ENCODE measurements at regions not wholly inside any gene's neighbourhood (a gene's known extent, or its start where the extent isn't known, plus 50 kb on each side); places are given as distances from the start of the nearest gene placed in this dataset.
"Not testable (repeated sequence)": the region's sequence is repeated elsewhere in the genome, so short reads cannot be mapped to it uniquely, and the experiment has no call there.

DNA sequence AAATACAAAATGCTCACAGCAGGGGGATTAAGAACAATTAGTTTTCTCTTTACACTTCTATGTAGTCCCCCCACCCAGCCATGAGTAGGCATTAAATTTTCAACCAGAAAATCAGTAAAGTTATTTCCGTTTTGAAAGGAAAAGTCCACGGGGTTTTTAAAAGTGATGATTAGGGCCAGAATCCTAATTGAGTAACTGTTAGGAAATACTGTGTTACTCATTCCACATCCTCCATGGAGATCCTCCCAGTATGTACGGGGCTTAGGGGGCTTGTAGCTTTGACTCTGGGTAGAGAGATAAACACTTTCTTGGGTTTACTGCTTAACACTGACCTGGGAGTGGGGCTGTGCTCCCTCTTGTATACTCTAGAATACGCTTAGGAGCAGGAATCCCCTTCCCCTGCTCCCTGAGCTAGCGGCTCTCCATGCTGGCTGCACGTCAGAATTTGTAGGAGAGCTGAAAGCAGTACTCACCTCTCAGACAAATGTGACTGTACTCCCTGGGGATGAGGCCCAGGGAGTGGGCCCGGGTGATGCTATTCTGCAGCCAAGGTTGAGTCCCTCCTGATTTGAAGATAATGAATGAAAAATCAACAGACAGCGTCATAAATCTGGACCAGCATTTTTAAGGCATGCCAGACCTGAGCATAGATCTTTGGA is 100.5 kb downstream of the SLC4A3 start:
- DNase-seq, result no peak

GRCh38 chr2:219728991-219729487 is 101.6 kb downstream of the SLC4A3 start:
- DNase-seq, result no peak

GRCh38 chr2:219731173-219731572 is 103.7 kb downstream of the SLC4A3 start:
- DNase-seq, result peak; percentile 1 to 2

DNA sequence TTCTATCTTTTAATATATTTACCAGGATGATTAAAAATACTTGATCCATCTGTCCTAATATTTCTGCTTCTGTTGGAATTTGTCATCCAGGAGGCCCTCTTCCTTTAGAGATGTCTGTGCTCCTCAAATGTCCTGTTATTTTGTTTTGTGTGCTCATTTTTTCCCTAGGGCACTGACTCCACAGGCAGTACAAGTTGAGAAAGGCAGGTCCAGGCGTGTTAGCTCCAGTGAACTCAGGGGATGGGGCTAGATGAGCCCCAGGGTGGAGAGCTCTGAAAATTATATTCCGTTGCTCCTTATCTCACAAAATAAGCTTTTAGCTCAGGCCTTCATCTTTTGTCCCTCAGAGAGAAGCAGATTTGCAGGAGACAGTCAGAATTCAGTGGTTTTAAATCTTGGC is 105.7 kb downstream of the SLC4A3 start:
- no peak for DNase-seq

DNA sequence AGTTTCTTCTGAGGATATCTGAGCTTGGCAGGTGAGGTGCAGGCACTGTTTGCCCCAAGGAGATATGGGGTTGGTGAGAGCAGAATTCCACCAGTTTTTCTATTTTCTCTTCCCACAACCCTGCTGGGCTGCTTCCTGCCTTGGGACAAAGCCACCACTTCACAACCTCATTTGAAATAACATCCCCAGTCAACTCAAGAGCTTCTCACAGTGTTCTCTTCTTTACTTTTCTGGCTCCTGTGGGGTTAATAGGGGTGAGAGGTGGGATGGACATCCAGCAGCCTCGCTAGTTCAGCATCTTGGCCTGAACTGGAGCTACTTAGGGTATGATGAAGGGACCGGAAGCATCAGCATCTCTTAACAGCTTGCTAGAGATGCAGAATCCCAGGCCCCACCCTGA is 106.3 kb downstream of the SLC4A3 start:
- DNase-seq, result no peak

GRCh38 chr2:219736209-219736608 is 108.8 kb downstream of the SLC4A3 start:
- DNase-seq, result peak; percentile 50 to 58

DNA sequence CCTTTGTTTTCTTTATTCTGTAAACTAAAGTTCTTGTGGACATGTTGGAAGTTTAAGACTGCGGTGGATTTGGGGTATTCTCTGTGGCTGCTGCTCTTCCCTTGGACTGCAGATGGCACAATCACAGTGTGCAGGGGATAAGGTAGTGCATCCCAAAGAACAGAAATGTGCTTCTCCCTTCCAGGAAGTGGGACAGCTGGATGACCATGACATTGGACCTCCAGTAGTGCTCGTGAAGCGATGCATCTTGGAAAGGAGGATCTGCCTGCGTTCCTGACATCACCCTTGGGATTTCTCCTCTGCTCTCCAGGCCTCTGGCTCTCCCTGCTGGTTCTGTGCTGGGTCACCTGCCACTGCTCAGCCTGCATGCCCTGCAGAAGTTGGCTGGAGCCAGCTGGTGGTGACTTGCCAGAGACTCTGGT is 109.9 kb downstream of the SLC4A3 start:
- DNase-seq, result peak; percentile 0 to 10

GRCh38 chr2:219739066-219739465 is 111.6 kb downstream of the SLC4A3 start:
- DNase-seq, result no peak

GRCh38 chr2:219739866-219740440 is 112.5 kb downstream of the SLC4A3 start:
- no peak for DNase-seq

GRCh38 chr2:219743548-219743947 is 116.1 kb downstream of the SLC4A3 start:
- no peak for DNase-seq

- DNase-seq, result no peak
These were observed 116.6 kb downstream of the SLC4A3 start for GRCh38 chr2:219744066-219744465.

GRCh38 chr2:219744600-219744999 is 117.2 kb downstream of the SLC4A3 start:
- no peak for DNase-seq

DNA sequence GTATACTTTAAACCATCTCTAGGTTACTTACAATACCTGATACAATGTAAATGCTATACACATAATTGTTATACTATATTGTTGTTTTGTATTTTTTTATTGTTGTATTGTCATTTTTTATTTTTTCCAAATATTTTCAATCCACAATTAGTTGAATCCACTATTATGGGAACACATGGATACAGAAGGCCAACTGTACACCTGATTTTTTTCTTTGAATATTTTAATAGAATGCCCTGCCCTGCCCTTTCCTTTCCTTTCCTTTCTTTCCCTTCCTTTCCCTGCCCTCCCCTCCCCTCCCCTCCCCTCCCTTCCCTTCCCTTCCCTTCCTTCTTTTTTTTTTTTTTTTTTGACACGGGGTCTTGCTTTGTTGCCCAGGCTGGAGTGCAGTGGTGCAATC is 120.2 kb downstream of the SLC4A3 start:
- DNase-seq, result no peak

GRCh38 chr2:219748671-219749570 is 121.5 kb downstream of the SLC4A3 start:
- no peak for DNase-seq

DNA sequence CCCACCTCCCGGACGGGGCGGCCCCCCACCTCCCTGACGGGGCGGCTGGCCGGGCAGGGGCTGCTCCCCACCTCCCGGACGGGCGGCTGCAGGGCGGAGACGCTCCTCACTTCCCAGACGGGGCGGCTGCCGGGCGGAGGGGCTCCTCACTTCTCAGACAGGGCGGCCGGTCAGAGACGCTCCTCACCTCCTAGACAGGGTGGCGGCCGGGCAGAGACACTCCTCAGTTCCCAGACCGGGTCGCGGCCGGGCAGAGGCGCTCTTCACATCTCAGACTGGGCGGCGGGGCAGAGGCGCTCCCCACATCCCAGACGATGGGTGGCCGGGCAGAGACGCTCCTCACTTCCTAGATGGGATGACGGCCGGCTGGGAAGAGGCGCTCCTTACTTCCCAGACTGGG is 123.7 kb downstream of the SLC4A3 start:
- DNase-seq, result not testable (repeated sequence)

DNA sequence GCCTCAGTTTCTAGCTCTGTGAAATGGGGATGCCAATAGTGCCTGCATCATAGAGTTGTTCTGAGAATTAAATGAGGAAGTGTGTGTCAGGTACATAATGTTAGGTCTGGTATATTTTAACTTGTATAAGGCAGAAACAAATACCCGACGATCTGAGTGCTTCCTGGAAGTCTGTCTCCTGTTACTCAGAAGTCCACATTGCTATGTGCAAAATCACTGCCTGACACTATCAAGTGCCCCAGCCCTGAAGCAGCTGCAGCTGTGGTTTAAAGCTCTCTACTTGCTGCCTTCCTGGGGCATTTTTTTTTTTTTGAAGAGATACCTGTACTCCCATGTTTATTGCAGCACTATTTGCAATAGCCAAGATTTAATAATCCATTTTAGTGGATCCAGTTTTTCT is 125.3 kb downstream of the SLC4A3 start:
- no peak for DNase-seq

DNA sequence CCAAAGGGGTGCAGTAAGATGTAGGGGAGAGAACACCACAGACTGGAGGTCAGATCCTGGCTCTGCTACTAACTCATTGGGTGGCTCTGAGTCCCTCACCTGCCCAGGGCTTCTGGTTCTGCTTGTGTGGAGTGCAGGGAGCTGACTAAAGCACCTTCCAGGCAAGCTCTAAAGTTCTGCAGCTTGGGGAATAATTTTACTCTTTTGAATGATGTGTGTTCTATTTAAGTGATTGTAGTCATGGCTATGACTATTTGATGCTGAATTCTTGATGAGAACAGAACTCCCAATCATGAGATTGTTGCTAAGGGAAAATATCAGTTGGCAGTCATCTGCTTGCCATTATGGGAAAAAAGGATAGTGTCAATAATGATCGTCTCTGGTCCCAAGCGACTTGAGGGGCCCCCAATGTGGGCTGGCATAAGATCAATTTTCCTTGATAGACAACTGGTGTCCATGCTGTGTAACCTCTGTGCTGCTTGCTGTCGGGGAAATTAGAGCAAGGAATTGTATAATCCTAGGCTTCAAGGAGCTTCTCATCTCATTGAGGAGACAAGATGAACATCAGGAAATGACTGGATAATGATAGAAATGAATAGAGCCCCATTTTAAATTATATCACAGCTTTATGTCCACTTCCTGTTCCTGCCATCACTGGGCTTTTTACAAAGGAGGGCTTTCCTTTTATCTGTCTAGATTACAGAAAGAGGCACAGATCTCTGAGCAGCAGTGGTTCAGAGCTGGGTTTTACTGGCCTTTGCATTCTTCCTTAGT is 131.7 kb downstream of the SLC4A3 start:
- no peak for DNase-seq

DNA sequence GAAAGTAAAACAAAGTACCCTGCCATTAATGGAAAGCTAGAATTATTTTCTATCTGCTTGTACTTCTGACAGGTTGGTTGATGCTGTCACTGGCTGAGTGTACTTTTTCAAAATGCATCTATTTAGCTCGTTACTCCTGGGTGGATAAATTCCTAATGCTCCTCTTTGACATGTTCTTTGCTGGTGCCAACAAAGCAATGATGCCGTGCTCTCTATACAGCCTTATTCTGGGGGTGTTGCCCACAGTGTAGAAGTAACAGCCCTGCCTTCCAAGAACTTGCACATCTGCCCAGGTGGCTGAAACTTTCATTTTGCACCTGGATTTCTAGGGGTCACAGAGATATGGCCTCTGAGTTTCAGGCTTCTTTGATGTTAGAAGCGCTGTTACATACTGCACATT is 132.4 kb downstream of the SLC4A3 start:
- no peak for DNase-seq

- peak in 1 of 2 experiments; percentile 15 for DNase-seq
These were observed 137.9 kb downstream of the SLC4A3 start for GRCh38 chr2:219765231-219765911.

GRCh38 chr2:219766658-219767057 is 139.2 kb downstream of the SLC4A3 start:
- DNase-seq, result no peak

- DNase-seq, result no peak
These were observed 141.9 kb downstream of the SLC4A3 start for GRCh38 chr2:219769090-219769910.
